ENCODE measurements at regions not wholly inside any gene's neighbourhood (a gene's known extent, or its start where the extent isn't known, plus 50 kb on each side); places are given as distances from the start of the nearest gene placed in this dataset.

DNA sequence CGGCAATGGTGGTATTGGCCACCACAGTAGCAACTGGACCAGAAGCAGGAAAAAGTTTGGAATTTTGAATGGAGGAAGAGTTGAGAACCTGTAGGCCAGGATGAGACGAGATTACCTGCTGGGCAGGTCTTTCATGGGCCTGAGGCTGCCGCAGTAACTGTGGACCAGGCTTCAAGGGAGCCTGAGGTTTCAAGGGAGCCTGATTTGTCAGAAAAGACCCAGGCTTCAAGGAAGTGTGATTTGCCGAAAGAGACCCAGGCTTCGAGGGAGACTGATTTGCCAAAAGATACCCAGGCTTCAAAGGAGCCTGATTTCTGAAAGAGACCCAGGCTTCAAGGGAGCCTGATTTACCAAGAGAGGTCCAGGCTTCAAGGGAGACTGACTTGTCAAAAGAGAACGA, 66.6 kb upstream of the ARL4D start:
- Histone ChIP-seq H3K4me1 (peaks cover 7 to 24% (median 13%) of the 10 kb centered on the region in 4 donors), H3K36me3 (no peaks in the 10 kb centered on the region), H3K27ac (no peak overlapping the region), H3K9me3 (no peaks in the 10 kb centered on the region), H3K4me3 (no peak overlapping the region), H3K27me3 (no peaks in the 10 kb centered on the region)
- 78 to 88% (median 82%) methylated on average over 6 of the region's 6 CpGs for WGBS, 5 donors
- intact Hi-C loops (cut with DNase I; ENCODE audit: low total_unique reads), result no loop called here
- DNase-seq, result no peak
- TF ChIP-seq CTCF (IDR thresholded peaks at IDR 0.05) (no peak), EP300 (IDR thresholded peaks at IDR 0.05) (no peak), POLR2AphosphoS5 (IDR thresholded peaks at IDR 0.05) (no peak), POLR2A (IDR thresholded peaks at IDR 0.05) (no peak)

DNA sequence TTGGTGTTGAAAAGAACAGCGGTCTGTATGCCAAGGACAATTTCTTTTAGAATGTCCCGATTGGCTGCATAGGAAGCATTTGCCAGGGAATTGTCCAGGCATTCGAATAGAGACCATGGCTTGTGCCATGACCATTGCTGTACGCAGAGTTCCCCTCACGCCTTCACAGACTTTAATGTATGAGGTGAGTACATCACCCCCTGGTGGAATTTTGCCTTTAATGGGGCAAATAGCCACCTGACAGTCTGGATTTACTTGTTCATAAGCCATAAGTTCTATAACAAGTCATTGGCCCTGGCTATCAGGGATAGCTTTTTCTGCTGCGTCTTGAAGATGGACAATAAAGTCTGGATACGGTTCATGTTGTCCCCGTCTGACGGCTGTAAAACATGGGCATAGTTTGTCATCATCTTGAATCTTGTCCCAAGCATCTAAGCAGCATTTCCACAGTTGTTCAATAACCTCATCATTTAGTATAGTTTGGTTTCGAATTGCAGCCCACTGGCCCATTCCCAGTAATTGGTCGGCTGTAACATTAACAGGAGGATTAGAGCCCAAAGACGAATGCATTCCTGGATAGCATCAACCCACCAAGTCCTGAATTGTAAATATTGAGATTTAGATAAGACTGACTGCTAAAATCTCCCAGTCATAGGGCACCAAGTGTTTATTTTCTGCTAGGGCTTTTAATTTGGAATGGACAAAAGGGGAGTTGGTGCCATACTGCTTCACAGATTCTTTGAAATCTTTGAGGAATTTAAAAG, 67.7 kb upstream of the ARL4D start:
- 55 to 66% (median 62%) methylated on average over 12 of the region's 12 CpGs for WGBS, 5 donors
- no peaks in the 10 kb centered on the region for H3K27me3 ChIP-seq
- intact Hi-C loops (cut with DNase I; ENCODE audit: low total_unique reads), result no loop called here
- H3K9me3 ChIP-seq, result no peaks in the 10 kb centered on the region
- no peak for DNase-seq
- no peak overlapping the region for H3K27ac ChIP-seq
- no peaks in the 10 kb centered on the region for H3K36me3 ChIP-seq
- H3K4me1 ChIP-seq, result peaks cover 7 to 24% (median 13%) of the 10 kb centered on the region in 4 donors
- no peak overlapping the region for H3K4me3 ChIP-seq
- TF ChIP-seq CTCF (IDR thresholded peaks at IDR 0.05), result no peak
- no peak for TF ChIP-seq POLR2AphosphoS5 (IDR thresholded peaks at IDR 0.05)
- TF ChIP-seq POLR2A (IDR thresholded peaks at IDR 0.05), result no peak
- TF ChIP-seq EP300 (IDR thresholded peaks at IDR 0.05), result no peak

DNA sequence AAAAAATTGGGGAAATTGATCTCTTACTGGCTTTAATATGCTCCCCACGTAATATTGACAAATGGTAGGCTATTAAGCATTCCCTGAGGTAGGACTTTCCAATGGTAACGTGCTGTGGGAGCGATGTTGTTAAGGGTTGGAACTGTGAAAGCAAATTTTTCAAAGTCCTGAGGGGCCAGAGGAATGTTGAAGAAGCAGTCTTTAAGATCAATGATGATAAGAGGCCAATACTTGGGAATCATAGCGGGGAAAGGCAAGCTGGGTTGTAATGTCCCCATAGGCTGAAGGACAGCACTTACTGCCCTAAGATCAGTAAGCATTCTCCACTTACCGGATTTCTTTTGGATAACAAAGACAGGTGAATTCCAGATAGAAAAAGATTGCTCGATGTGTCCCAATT, 69.6 kb upstream of the ARL4D start:
- H3K4me1 ChIP-seq, result peaks cover 4 to 16% (median 9%) of the 10 kb centered on the region in 4 donors
- no peaks in the 10 kb centered on the region for H3K9me3 ChIP-seq
- 78 to 91% (median 88%) methylated on average over 6 of the region's 6 CpGs for WGBS, 5 donors
- no peaks in the 10 kb centered on the region for H3K36me3 ChIP-seq
- no peak for DNase-seq
- H3K27ac ChIP-seq, result no peak overlapping the region
- intact Hi-C loops (cut with DNase I; ENCODE audit: low total_unique reads), result no loop called here
- TF ChIP-seq CTCF (IDR thresholded peaks at IDR 0.05) (no peak), POLR2A (IDR thresholded peaks at IDR 0.05) (no peak), POLR2AphosphoS5 (IDR thresholded peaks at IDR 0.05) (no peak), EP300 (IDR thresholded peaks at IDR 0.05) (no peak)
- H3K27me3 ChIP-seq, result no peaks in the 10 kb centered on the region
- no peak overlapping the region for H3K4me3 ChIP-seq

- Histone ChIP-seq H3K9me3 (no peaks in the 10 kb centered on the region), H3K4me3 (no peak overlapping the region), H3K4me1 (peaks cover 0 to 10% (median 3%) of the 10 kb centered on the region in 4 donors), H3K27me3 (no peaks in the 10 kb centered on the region), H3K36me3 (no peaks in the 10 kb centered on the region), H3K27ac (no peak overlapping the region)
- DNase-seq, result no peak
- intact Hi-C loops (cut with DNase I; ENCODE audit: low total_unique reads), result no loop called here
- TF ChIP-seq CTCF (IDR thresholded peaks at IDR 0.05) (no peak), EP300 (IDR thresholded peaks at IDR 0.05) (no peak), POLR2AphosphoS5 (IDR thresholded peaks at IDR 0.05) (no peak), POLR2A (IDR thresholded peaks at IDR 0.05) (no peak)
- WGBS, 5 donors, result 49 to 56% (median 53%) methylated on average over 3 of the region's 3 CpGs
Measured at GRCh38 chr17:43328650-43329049, 70.1 kb upstream of the ARL4D start.
